SU-DHL-6 (cell line): ENCODE measurements at regions not wholly inside any gene's neighbourhood (a gene's known extent, or its start where the extent isn't known, plus 50 kb on each side); places are given as distances from the start of the nearest gene placed in this dataset.

Experiments
- H2AFZ ChIP-seq: fragments of 200-600 bp; sonication (generic); 2 replicates; pipeline ENCODE4 v1.6.1; 2014; ENCODE audit warnings: low read depth, mild to moderate bottlenecking, moderate library complexity, mixed read lengths, antibody characterized with exemption, low read length; ENCODE audit not compliant: severe bottlenecking
- H3F3A ChIP-seq: fragments of 200-600 bp; shearing (Covaris generic); 2 replicates; pipeline ENCODE4 v1.6.0; 2016; ENCODE audit warnings: antibody characterized with exemption, mild to moderate bottlenecking; ENCODE audit not compliant: insufficient read depth
- H3K27ac ChIP-seq: fragments of 200-600 bp; sonication (generic); 2 replicates; pipeline ENCODE4 v1.5.1; 2016; ENCODE audit warnings: low read depth, mild to moderate bottlenecking, low read length, moderate library complexity, mixed read lengths
- H3K27me3 ChIP-seq: fragments of 200-600 bp; sonication (generic), shearing (Covaris generic); 2 replicates; pipeline ENCODE4 v1.6.0; 2014; ENCODE audit warnings: mild to moderate bottlenecking, low read length
- H3K36me3 ChIP-seq: fragments of 200-600 bp; sonication (generic); 2 replicates; pipeline ENCODE4 v1.6.1; 2014; ENCODE audit warnings: mild to moderate bottlenecking, low read length, mixed read lengths
- H3K4me2 ChIP-seq: fragments of 300-600, 200-600 bp; shearing (Covaris generic), sonication (generic); 2 replicates; pipeline ENCODE4 v1.6.0; 2014; ENCODE audit warnings: low read length, low read depth, mild to moderate bottlenecking; ENCODE audit not compliant: poor library complexity, severe bottlenecking
- H3K4me3 ChIP-seq: fragments of 200-600 bp; sonication (generic); 2 replicates; pipeline ENCODE4 v1.5.1; 2014; ENCODE audit warnings: antibody characterized with exemption, low read length, mild to moderate bottlenecking, mixed read lengths; ENCODE audit not compliant: insufficient read depth, poor library complexity, severe bottlenecking
- H3K79me2 ChIP-seq: fragments of 200-600 bp; sonication (generic); 2 replicates; pipeline ENCODE4 v1.6.1; 2014; ENCODE audit warnings: mild to moderate bottlenecking, low read length, moderate library complexity; ENCODE audit not compliant: insufficient read depth
- H3K9ac ChIP-seq: fragments of 200-600 bp; sonication (generic); 2 replicates; pipeline ENCODE4 v1.7.0; 2014; ENCODE audit warnings: mild to moderate bottlenecking, low read length
- H3K9me2 ChIP-seq: fragments of 200-600 bp; sonication (generic); replicated peaks from 2 replicates; pipeline ENCODE4 v1.6.1; 2014; ENCODE audit warnings: low read length; ENCODE audit not compliant: insufficient read depth
- H3K9me3 ChIP-seq: fragments of 200-600 bp; sonication (generic); 2 replicates; pipeline ENCODE4 v1.6.1; 2014; ENCODE audit warnings: low read length, mixed read lengths; ENCODE audit not compliant: insufficient read depth
- H4K20me1 ChIP-seq: fragments of 200-600 bp; sonication (generic); 2 replicates; pipeline ENCODE4 v1.6.1; 2014; ENCODE audit warnings: low read depth, mild to moderate bottlenecking, antibody characterized with exemption, low read length, moderate library complexity, mixed read lengths
- CTCF ChIP-seq: fragments of 200-600 bp; sonication (generic); IDR thresholded peaks from one replicate; pipeline ENCODE4 v1.5.1; 2017; ENCODE audit warnings: antibody characterized with exemption, mild to moderate bottlenecking, low read length, moderate library complexity; ENCODE audit not compliant: insufficient read depth, poor library complexity, severe bottlenecking
- EZH2phosphoT487 ChIP-seq: fragments of 200-600 bp; sonication (generic), shearing (Covaris generic); conservative IDR thresholded peaks from 2 replicates; pipeline ENCODE4 v1.6.1; 2018; ENCODE audit warnings: mild to moderate bottlenecking, antibody characterized with exemption, low read length, moderate library complexity, mixed read lengths

GRCh38 chr6:113564371-113565171, 292.6 kb upstream of the MARCKS start:
- Histone ChIP-seq H3K4me3 (no peak overlapping the region), H4K20me1 (no peaks in the 10 kb centered on the region)

GRCh38 chr6:113565306-113565705, 291.8 kb upstream of the MARCKS start:
- no peaks in the 10 kb centered on the region for H3K36me3 ChIP-seq
- H3K9ac ChIP-seq, result no peak overlapping the region
- no peak overlapping the region for H2AFZ ChIP-seq
- H3F3A ChIP-seq, result no peaks in the 10 kb centered on the region
- no peaks in the 10 kb centered on the region for H3K27me3 ChIP-seq
- no peak for TF ChIP-seq EZH2phosphoT487
- TF ChIP-seq CTCF, result no peak
- no peaks in the 10 kb centered on the region for H3K9me2 ChIP-seq
- no peak overlapping the region for H3K4me2 ChIP-seq
- H3K27ac ChIP-seq, result no peak overlapping the region
- H3K4me3 ChIP-seq, result no peak overlapping the region
- no peaks in the 10 kb centered on the region for H4K20me1 ChIP-seq
- H3K9me3 ChIP-seq, result no peaks in the 10 kb centered on the region
- H3K79me2 ChIP-seq, result no peaks in the 10 kb centered on the region

More at GRCh38 chr6:113564371-113565171, 292.6 kb upstream of the MARCKS start:
- Histone ChIP-seq H3K9me3 (no peaks in the 10 kb centered on the region), H3K36me3 (no peaks in the 10 kb centered on the region), H2AFZ (no peak overlapping the region), H3K9me2 (no peaks in the 10 kb centered on the region), H3F3A (no peaks in the 10 kb centered on the region), H3K79me2 (no peaks in the 10 kb centered on the region), H3K27me3 (no peaks in the 10 kb centered on the region), H3K4me2 (no peak overlapping the region), H3K27ac (no peak overlapping the region), H3K9ac (no peak overlapping the region)
- TF ChIP-seq CTCF, result no peak
- TF ChIP-seq EZH2phosphoT487, result no peak

GRCh38 chr6:113570161-113570560, 287.0 kb upstream of the MARCKS start:
- Histone ChIP-seq H3K9ac (no peak overlapping the region), H3K9me3 (no peaks in the 10 kb centered on the region), H3K27ac (no peak overlapping the region), H3K27me3 (no peaks in the 10 kb centered on the region), H2AFZ (no peak overlapping the region), H3K36me3 (no peaks in the 10 kb centered on the region), H4K20me1 (no peaks in the 10 kb centered on the region), H3K79me2 (no peaks in the 10 kb centered on the region), H3K9me2 (no peaks in the 10 kb centered on the region), H3K4me2 (no peak overlapping the region), H3K4me3 (no peak overlapping the region), H3F3A (no peaks in the 10 kb centered on the region)
- TF ChIP-seq CTCF, result no peak
- no peak for TF ChIP-seq EZH2phosphoT487
